Daoy (cell line): ENCODE measurements at regions not wholly inside any gene's neighbourhood (a gene's known extent, or its start where the extent isn't known, plus 50 kb on each side); places are given as distances from the start of the nearest gene placed in this dataset.
"Not testable (repeated sequence)": the region's sequence is repeated elsewhere in the genome, so short reads cannot be mapped to it uniquely, and the experiment has no call there.

Experiments used
- DNase-seq: peaks from one replicate; pipeline ENCODE4 v3.0.0-alpha.2; 2015; ENCODE audit warnings: low read depth

DNA sequence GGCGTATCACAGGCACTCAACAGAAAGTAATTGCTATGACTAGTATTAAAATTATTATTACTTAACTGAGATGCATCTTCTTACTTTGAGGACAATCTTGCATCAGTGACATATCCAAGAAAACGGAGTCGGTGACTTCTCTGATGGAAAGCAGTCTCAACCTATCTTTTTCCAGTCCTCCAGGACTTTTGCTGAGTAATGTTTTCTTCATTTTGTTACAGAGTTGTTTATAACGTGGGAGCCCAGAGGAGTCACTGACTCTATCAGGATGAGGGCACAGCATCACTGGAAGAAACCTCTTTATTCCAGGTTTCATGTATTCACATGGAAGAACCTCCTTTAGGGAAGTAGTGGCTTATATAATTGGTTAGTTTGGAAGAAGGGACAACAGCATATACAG lies 51.5 kb upstream of the MELK start:
- no peak for DNase-seq

DNA sequence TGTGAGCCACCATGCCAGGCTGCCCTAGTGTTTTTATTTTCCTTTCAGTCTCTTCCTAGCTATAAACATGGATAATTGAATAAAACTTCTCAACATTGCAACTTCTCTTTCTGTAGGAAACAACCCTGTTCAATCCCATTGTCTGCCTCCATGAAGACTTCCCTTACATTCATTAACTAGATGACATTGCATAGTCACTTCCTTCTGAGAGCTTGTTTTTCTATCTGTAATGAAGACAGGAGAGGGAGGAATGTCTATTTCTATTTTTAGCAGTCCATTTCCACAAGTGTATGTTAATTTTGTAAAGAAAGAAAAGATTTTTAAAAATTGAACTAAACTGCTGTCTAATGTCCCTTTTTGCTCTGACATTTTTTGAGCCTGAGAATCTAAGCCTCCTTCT lies 55.6 kb upstream of the MELK start:
- no peak for DNase-seq

DNA sequence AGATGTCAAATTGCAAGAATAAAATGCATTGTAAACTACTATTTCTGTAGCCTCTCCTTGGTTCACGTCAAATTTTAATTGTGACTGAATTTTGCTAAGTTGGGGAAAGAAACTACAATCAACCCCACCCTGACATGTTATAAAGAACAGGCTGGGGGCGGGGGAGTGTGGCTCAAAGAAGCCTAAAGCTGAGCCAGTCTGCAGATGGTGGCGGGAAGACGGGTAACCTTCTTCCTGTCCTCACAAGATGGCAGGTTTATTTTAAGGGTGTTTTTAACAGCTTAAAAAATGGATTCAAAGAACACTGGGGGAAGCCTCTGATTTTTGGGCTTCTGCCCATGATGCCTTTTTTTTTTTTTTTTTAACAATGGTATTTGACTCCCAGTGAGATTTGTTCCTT lies 68.5 kb upstream of the MELK start:
- no peak for DNase-seq

DNA sequence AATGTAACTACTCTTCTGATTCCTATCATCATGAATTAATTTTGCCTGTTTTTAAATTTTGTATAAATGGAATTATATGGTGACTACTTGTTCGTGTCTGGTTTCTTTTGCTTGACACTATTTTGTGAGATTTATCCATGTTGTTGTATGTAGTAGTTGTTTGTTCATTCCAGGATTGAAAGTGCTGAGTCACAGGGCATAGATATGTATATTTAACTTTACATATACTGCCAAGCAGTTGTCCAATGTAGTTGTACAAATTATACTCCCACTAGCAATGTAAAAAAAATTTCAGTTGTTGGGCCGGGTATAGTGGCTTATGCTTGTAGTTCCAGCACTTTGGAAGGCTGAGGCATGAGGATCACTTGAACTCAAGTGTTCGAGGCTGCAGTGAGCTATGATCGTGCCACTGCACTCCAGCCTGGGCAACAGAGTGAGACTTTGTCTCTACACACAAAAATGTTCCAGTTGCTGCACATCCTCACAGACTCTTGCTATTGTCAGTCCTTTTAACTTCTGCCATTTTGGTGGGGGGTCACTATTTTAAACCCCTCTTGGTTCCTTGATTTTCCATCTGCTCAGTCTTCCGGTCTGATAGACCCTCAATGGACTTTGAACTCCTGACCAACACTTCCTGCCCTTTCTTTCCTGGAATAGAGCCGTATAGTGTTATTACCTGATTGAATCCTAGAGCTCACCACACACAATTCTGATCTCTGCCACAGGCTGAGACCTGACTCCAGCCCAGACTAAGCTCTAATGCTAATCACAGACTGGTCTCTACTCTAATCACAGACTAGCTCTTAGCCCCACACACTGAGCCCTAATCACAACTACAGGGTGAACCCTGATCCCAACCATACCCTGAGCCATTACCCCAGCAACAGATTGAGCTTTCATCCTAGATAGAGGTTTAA lies 69.3 kb upstream of the MELK start:
- no peak for DNase-seq

DNA sequence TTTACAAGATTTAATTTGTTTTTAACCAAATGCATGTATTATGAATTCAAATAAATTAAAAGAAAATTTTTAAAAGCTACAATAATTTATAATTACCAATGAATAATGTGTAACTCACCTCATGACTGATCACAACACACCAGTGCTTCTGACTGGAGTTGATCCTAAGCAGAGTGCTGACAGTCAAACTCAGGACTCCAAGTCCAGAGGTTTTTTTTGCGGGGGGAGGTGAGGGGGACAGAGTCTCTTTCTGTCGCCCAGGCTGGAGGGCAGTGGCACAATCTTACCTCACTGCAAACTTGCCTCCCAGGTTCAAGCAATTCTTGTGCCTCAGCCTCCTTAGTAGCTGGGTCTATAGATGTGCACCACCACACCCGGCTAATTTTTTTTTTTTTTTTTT lies 71.0 kb upstream of the MELK start:
- no peak for DNase-seq

DNA sequence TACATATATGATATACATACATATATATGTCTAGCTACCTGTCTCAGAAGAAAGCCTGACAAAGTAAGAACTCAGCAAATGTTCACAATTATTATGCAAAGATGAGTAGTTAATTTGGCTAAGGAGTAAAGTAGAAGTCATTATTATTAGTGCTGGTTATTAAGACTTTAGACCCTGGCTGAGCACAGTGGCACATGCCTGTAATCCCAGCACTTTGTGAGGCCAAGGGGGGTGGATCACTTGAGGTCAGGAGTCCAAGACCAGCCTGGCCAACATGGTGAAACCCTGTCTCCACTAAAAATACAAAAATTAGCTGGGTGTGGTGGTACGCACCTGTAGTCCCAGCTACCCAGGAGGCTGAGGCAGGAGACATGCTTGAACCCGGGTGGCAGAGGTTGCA lies 71.8 kb upstream of the MELK start:
- not testable (repeated sequence) for DNase-seq

DNA sequence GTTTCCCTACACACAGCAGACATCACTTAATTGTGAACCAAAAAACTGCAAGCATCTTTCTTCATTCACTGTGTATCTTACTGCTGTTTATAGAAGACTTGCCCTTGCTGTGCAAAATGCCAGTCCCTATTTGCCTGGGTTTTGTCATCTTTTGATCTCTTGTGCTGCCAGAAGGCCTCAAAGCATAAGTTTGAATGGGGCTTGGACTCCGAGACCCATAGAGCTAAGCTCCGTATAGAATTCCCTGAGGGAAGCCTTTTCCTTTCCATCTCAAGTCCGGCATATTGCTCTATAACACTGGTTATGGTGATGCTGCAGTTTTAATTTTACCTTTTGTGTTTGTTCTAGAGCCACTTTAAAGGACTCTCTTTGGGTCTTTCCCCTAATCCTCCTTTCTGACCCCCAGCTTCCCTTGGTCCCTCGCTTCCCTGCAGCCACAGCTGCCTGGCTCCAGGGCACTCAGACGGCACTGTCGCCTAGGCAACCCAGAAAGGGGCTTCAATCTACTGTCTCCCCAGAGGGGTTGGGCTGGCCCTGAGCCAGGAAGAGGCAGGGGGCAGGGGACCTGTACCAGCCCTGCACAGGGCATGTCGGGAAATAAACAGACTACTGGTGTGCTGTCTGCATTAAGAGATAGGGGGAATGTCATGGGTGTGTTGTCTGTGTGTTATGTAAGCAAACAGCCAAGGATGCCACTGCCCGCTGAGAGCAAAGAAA lies 73.4 kb upstream of the MELK start:
- no peak for DNase-seq

DNA sequence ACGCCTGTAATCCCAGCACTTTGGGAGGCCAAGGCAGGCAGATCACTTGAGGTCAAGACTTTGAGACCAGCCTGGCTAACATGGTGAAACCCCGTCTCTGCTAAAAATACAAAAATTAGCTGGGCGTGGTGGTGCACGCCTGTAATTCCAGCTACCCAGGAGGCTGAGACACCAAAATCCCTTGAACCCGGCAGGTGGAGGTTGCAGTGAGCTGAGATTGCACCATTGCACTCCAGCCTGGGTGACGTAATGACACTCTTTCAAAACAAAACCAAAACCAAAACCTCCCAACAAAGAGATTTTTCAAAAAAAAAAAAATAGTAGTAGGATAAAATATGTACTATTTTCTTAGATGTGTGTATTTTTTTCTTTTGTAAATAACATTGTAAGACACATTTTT lies 79.1 kb upstream of the MELK start:
- DNase-seq, result not testable (repeated sequence)

DNA sequence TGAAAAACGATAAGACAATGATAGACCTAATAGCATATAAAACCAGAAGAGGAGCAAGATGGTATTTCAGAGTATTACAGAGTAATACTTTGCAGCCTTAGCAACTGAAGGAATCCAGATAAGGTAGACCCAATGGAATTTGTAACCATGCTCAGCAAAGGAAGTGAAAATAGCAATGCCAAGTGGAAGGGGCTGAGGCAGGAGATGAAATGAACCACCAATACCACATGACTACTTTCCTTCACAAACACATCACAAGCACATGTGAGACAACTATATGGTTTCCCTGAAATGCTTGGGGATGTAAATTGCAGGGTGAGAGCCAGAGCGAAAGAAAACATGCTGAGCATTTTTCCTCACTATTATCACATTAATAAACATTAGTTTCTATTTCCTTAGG lies 79.8 kb upstream of the MELK start:
- DNase-seq, result no peak

DNA sequence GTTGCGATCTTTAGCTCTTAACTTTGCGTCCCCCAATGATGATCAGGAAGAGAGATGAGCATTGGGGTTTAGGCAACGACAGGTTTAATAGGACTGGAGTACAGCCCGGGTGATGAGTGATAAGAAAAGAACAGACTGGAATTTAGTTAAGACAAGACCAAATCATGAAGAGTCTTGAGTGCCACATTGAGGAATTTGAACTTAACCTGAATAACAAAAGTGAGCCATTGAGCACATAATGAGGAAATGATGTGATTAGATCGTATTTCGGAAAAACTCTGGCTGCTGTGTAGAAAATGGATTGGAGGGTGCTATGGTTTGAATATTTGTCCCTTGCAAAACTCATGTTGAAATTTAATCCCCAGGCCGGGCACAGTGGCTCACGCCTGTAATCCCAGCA lies 83.2 kb upstream of the MELK start:
- DNase-seq, result no peak

DNA sequence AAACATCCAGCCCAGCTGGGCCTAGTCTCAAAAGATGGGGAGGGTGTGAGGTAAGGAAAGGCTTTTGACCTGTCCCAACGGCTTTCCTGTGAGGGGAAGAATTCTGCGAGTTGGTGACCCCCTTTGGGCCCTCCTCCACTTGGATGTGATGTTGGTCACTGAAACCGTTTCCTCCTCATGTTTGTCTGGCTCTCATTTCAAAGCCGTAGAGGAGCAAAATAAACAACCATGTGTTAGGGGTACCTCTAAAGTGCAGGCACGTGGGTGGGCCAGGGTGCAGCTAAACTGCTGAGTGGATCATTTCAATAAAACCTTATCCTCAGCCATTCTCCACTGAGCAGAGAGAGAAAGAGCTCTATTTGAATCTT lies 84.3 kb upstream of the MELK start:
- no peak for DNase-seq

DNA sequence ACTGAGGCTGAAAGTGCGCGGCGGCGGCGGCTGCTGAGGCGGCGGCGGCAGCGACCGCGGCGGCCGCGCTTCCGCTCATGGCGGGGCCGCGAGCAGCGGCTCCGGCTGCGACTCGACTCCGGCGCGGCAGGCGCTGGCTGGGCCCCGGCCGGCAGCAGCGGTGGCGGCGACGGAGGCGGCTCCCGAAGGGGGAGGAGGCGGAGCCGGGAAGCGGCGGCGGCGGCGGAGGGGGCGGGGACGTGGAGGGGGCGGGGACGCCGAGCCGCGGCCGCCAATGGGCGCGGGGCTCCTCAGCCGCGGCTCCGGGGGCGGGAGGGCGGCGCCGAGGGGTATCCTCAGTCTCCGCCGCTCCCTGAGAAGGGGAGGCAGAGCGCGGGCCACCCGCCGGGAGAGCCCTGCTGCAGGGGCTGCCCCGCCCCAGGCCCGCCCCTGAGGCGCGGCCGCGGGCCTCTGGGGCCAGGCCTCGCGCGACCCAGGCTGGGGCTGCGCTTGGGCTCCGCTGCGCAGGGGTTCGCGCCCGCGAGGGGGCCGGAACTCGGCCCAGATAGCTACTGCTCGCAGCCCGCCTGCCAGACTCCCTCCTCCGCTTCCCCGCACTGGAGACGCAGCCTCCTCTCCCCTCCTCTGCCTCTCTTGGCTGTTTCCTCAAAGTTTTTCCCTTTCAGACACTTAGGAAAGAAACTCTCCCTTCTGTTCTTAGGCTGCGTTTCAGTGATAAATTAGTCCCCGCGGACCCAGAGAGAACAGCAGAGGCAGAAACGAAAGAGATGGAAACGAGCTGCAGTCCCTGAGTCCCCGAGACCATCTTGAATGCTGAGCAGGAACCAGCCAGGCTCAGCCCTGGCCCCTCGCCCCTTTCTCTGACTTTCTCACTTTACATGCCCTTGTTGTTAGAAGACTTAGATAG lies 85.0 kb upstream of the MELK start:
- DNase-seq, result peak; percentile 98

DNA sequence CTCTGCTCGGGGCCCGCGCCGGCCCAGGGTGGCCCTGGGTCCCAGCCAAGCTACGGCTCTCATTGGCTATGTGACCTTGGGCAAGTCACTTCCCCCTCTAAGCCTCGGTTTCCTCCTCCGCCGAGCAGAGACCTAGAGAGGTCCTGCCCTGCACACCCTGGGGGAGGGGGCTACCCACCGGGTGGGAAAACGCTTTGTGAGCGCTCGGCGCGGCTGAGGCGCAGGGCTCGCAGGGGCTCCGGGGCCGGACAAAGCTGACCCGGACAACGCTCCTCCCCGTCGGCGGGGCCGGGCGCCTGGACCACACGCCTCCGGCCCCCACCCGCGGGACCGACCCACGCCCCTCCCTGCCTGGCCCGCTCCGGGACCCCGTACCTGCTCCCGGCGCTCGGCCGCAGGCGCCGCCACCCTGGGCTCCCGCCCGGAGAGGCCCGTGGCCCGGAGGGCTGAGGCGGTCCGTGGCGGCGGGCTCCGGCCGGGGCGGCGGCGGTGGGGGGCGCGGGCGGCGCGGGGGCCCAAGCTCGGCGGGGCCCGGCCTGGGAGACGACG lies 85.7 kb upstream of the MELK start:
- peak; percentile 53 for DNase-seq

DNA sequence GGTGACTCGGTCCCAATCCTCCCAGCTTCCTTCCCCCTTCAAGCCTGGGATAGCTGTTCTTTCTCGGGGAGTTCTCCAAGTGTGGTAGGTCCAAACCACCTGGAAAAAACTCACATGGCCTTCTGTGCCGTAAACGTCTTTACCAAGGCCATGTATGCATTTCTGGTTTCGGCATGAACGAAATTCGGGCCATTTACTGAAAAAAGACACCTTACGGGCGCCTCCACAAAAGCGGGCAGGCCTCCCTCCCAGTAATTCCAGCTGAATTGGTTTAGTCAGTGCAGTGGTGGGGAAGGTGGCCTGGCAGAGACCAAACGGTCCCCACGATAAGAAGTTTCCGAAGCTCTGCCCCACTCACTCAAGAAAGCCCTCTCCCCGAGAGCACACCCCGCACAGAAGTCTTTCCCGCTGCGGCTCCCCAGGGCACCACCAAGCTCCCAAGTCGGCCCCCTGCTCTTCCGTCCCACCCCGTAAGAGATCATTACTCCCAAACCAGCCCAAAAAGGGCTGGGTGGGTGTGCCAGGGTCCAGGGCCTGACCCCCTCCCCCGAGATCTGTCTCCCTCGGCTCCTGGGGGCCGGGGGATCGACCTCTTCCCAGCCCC lies 86.3 kb upstream of the MELK start:
- DNase-seq, result peak; percentile 56

DNA sequence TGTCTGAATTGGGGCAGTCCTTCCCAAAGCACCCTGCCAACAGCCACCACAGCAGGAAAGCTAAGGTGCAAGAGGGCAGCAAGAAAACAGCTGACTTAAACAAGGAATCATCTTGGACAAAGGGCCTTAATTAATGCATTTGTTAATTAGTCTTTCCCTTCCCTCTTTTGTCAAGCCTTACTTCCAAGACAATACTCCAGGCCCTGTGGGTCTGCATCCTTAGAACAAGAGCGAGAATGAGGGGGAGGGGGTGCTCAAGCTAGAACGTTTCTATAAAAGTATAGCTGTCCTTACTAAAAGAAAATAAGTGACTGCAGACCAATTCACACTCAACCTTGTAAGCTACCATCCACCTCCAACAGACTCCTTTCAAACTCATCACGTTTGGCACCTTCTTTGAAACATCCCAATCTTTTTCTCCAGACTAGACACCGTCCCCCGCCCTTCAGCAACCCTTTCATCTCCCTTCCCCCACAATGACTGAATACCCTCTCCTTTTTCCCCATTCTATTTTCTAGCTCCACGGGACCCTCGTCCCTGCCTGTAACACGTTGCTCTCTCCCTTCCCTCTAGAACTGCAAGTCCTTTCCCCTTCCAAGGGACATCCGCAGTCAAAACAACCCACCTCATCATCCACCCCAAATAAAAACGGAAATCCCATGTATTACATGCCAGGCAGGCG lies 85.7 kb upstream of the RNF38 start:
- DNase-seq, result no peak

DNA sequence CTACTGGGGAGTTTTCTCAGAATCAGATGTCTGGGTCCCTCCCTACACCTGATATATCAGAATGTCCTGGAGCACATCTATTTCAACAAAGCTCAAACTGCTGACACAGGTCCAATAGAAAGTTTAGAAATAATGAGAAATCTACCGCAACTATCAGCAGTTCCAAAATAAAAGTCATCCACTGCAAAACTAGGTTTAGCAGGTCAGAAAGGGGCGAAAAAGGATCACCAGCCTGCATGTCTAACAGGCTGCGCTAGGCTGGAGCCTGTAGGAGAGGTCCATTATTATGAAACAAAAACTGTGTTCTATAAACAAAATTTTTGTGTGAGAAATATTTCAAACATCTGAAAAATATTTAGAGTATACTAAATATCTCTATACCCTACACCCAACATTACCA lies 84.1 kb upstream of the RNF38 start:
- DNase-seq, result no peak

DNA sequence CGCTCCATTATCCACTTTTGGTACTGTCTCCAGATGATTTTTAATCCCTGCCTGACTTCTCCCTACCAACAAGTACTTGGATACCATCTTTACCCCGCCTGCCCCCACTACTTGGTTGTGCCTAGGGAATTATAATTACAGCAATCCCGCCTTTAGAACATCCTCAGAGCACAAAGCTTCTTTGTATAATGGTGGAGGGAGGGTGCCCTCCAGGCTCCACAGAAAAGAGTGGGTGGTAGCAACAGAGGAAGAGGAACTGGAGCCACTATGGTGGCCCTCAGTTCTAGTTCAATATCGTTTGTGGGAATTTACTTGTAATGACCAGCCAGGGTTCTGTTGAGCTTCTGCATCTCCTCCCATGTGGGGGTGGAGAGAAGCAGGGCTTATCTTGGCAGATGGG lies 79.0 kb upstream of the RNF38 start:
- DNase-seq, result no peak

DNA sequence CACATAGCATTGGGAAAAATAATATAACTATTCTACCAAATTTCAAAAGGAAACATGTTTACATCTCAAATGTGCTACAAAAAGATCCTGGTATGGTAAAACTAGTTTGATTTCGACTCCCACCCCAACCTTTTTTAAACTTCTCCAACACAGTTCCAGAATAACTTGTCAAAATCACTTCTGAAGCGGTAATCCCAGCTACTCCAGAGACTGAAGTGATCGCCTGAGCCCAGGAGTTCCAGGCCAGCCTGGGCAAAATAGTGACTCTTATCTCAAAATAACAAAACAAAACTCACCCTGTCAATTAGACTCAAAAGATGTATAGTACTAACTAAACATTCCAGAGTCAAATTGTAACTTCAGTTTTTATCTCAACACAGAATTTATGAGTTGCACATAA lies 71.3 kb upstream of the RNF38 start:
- DNase-seq, result no peak

DNA sequence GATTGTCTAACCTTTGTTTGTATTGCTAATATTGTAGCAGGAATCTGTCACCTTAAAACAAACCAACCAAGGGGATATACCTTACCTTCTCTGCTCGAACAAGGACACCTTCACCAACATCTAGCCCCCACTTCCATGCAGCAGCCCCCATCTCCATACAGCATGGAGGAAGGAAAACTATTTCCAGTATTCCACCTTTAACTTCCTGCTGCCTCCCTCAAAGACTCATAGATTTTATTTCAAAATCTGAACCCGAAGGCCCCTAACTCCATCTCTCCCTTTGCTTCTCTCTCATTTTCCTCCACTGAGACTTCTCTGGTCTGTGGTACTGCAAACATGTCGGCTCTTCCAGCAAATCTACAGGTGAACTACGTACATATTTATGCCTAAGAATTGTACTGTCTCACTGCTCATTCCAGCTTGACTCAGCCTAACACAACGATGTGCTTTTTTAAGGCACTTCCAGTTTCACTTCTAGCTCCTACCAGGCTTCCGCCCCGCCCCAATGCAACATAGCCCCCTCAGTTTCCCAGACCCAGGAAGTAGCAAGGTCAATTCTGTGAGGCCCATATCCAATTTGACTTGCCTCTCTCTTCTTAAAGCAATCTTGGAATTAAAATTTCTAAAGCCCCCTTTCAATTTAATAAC lies 70.7 kb upstream of the RNF38 start:
- DNase-seq, result peak; percentile 87

DNA sequence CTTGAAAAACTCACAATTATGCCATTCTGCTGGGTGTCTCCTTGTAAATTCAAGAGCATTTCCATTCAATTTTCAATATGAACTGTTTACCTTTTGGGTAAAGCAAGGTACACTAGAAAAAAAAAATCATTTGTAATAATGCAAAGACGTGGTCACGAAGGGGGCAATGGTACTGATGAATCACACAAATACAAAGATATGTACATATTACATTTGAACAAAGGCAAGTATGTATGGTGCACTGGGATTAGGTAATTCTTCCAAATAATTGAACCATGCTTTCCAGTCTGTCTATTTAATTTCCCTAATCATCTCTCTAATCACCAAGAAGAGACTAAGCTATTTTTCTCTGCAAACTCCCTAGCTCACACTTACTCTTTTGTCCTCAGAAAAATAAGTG lies 63.4 kb upstream of the RNF38 start:
- no peak for DNase-seq

DNA sequence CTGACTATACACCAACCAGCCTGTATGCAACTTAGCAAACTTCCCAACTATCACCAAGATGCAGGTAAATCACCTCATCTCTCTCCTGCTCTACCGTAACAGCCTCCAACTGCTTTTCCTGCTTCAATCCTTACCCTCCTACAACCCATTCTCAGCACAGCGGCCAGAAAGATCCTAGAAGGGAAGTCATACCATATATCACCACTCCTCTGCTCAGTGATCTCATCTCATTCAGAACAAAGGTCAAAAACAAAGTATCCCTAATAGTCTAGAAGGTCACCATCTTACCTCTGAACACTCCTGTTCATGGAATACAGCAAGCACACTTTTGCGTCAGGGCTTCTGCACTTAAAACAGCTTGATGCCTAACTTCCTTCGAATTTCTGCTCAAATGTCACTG lies 62.2 kb upstream of the RNF38 start:
- DNase-seq, result no peak
